ENCODE measurements at regions not wholly inside any gene's neighbourhood (a gene's known extent, or its start where the extent isn't known, plus 50 kb on each side); places are given as distances from the start of the nearest gene placed in this dataset.

- Histone ChIP-seq H3K4me3 (no peak overlapping the region), H3K4me1 (no peaks in the 10 kb centered on the region), H3K27me3 (no peaks in the 10 kb centered on the region), H3K36me3 (no peaks in the 10 kb centered on the region), H3K27ac (no peak overlapping the region), H3K9me3 (no peaks in the 10 kb centered on the region)
- WGBS, 2 donors: 43 to 49% methylated on average over 2 of the region's 2 CpGs
- no peak for TF ChIP-seq POLR2A (IDR thresholded peaks at IDR 0.05)
- no peak for TF ChIP-seq EP300 (IDR thresholded peaks at IDR 0.05)
- TF ChIP-seq CTCF (IDR thresholded peaks at IDR 0.05): no peak
- no peak for TF ChIP-seq POLR2AphosphoS5 (IDR thresholded peaks at IDR 0.05)
- ATAC-seq (ENCODE audit: low FRiP score in 2 of 2): no peak
- DNase-seq: no peak
Measured at GRCh38 chr4:57789666-57790065, 679.5 kb upstream of the IGFBP7 start.

DNA sequence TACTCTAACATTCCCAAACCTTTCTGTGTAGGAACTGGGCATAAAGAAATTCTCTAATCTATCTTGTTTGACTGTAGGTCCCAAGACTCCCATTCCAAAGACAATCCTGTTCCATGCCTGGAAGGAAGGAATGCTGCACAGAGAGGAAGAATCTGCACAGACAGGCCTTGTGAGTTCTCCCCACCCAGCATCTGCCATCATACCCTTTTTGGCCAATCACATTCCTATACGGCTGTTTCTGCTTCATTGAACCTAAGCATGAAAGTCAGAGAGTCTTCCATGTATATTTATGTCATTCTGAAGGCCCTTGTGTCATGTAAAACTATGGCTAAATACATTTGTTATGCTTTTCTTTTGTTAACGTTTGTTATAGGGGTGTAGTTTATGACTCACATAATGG is 667.7 kb upstream of the IGFBP7 start:
- Histone ChIP-seq H3K4me1 (no peaks in the 10 kb centered on the region), H3K4me3 (no peak overlapping the region), H3K36me3 (no peaks in the 10 kb centered on the region), H3K9me3 (no peaks in the 10 kb centered on the region), H3K27me3 (no peaks in the 10 kb centered on the region), H3K27ac (no peak overlapping the region)
- ATAC-seq (ENCODE audit: low FRiP score in 2 of 2): no peak
- 75 to 76% methylated on average over 2 of the region's 2 CpGs for WGBS, 2 donors
- TF ChIP-seq POLR2AphosphoS5 (IDR thresholded peaks at IDR 0.05): no peak
- TF ChIP-seq EP300 (IDR thresholded peaks at IDR 0.05): no peak
- TF ChIP-seq CTCF (IDR thresholded peaks at IDR 0.05): no peak
- no peak for TF ChIP-seq POLR2A (IDR thresholded peaks at IDR 0.05)
- DNase-seq: no peak

- WGBS, 2 donors: 75 to 79% methylated on average over 3 of the region's 3 CpGs
- Histone ChIP-seq H3K4me3 (no peak overlapping the region), H3K9me3 (no peaks in the 10 kb centered on the region), H3K27me3 (no peaks in the 10 kb centered on the region), H3K27ac (no peak overlapping the region), H3K36me3 (no peaks in the 10 kb centered on the region), H3K4me1 (no peaks in the 10 kb centered on the region)
- no peak for DNase-seq
- ATAC-seq (ENCODE audit: low FRiP score in 2 of 2): no peak
- TF ChIP-seq POLR2AphosphoS5 (IDR thresholded peaks at IDR 0.05) (no peak), CTCF (IDR thresholded peaks at IDR 0.05) (no peak), POLR2A (IDR thresholded peaks at IDR 0.05) (no peak), EP300 (IDR thresholded peaks at IDR 0.05) (no peak)
Measured at GRCh38 chr4:57774681-57775080, 664.5 kb upstream of the IGFBP7 start.

GRCh38 chr4:57774171-57774570 is 664.0 kb upstream of the IGFBP7 start:
- no peak overlapping the region for H3K27ac ChIP-seq
- TF ChIP-seq CTCF (IDR thresholded peaks at IDR 0.05) (no peak), POLR2AphosphoS5 (IDR thresholded peaks at IDR 0.05) (no peak), EP300 (IDR thresholded peaks at IDR 0.05) (no peak), POLR2A (IDR thresholded peaks at IDR 0.05) (no peak)
- ATAC-seq (ENCODE audit: low FRiP score in 2 of 2) (no peak), DNase-seq (no peak)
- H3K9me3 ChIP-seq: no peaks in the 10 kb centered on the region
- no peaks in the 10 kb centered on the region for H3K27me3 ChIP-seq
- H3K4me1 ChIP-seq: no peaks in the 10 kb centered on the region
- no peak overlapping the region for H3K4me3 ChIP-seq
- no peaks in the 10 kb centered on the region for H3K36me3 ChIP-seq

DNA sequence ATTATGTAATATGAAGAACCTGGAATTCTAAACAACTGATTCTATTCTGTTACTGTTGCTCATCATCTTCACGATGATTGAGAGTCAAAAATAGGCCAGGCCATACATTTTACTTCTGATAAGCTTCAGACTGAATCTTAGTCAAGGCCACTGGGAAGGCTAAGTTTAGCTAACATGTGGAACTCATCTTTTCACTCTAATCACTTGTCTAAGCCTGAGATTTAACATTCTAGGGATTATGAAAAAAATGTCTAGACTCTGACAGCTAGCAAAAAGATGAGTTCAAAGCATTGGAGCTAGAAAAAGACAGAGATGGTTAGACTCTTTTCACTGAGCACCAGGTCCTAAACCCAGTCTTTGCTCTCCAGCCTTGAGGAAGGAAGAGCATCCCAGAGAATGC is 656.2 kb upstream of the IGFBP7 start:
- no peaks in the 10 kb centered on the region for H3K27me3 ChIP-seq
- DNase-seq (no peak), ATAC-seq (ENCODE audit: low FRiP score in 2 of 2) (no peak)
- WGBS, 2 donors: 67 to 68% methylated on average over 1 of the region's 1 CpG
- no peak for TF ChIP-seq POLR2AphosphoS5 (IDR thresholded peaks at IDR 0.05)
- no peak for TF ChIP-seq CTCF (IDR thresholded peaks at IDR 0.05)
- no peak for TF ChIP-seq POLR2A (IDR thresholded peaks at IDR 0.05)
- TF ChIP-seq EP300 (IDR thresholded peaks at IDR 0.05): no peak
- H3K36me3 ChIP-seq: no peaks in the 10 kb centered on the region
- no peak overlapping the region for H3K4me3 ChIP-seq
- H3K9me3 ChIP-seq: no peaks in the 10 kb centered on the region
- no peak overlapping the region for H3K27ac ChIP-seq
- H3K4me1 ChIP-seq: no peaks in the 10 kb centered on the region
